HEK293 (cell line): ENCODE measurements at regions not wholly inside any gene's neighbourhood (a gene's known extent, or its start where the extent isn't known, plus 50 kb on each side); places are given as distances from the start of the nearest gene placed in this dataset.

Experiments used
- CTCF ChIP-seq: fragments of 450-650 bp; formaldehyde crosslinking; IDR thresholded peaks from 2 replicates; pipeline ENCODE4 v1.5.1; 2016; ENCODE audit warnings: missing biosample characterization, missing genetic modification characterization
- ZEB2 ChIP-seq: fragments of 450-650 bp; formaldehyde crosslinking; IDR thresholded peaks from 2 replicates; pipeline ENCODE4 v1.5.1; 2016; ENCODE audit warnings: missing biosample characterization, missing genetic modification characterization
- ZNF274 ChIP-seq, 2 experiments: fragments of 200-500 bp in 1 of 2; fragments of 450-650 bp in 1 of 2; sonication (Bioruptor generic) in 1 of 2; formaldehyde crosslinking in 1 of 2; IDR thresholded peaks; 2 replicates each; pipeline versions ENCODE4 v1.5.1 to v1.6.1; 2014 to 2016; ENCODE audit warnings: borderline replicate concordance in 1 of 2, inconsistent platforms in 1 of 2, low read length in 1 of 2, missing biosample characterization in 1 of 2, missing genetic modification characterization in 1 of 2
- ZNF302 ChIP-seq: fragments of 450-650 bp; formaldehyde crosslinking; IDR thresholded peaks from 2 replicates; pipeline ENCODE4 v1.5.1; 2016; ENCODE audit warnings: missing biosample characterization, missing genetic modification characterization, low read depth
- TF ChIP-seq, protein P1 (sequence below): fragments of 450-650 bp; formaldehyde crosslinking; IDR thresholded peaks from 2 replicates; pipeline ENCODE4 v1.5.1; 2016; ENCODE audit warnings: missing biosample characterization, missing genetic modification characterization

DNA sequence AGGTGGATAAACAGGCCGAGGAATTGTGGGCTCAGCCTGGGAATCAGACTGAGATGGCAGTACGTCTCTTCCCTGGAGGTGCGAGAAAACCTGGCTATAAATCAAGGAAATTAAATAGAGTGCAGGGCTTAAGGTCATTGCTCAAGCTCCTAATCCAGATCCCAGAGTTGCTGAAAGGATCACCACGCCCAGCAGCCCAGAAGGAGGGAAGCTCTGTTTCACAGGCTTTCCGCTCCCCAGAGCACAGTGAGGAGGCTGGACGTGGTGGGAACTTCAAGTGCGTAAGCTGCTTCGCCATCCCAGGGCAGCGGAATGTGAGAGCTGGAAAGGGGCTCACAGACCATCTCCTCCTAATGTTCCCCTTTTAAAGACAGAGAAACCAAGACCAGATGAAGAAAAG lies 651.6 kb upstream of the TBX3 start:
- TF ChIP-seq ZNF274 (IDR thresholded peaks at IDR 0.05; ENCODE audit: low read length) (no peak), ZNF274 (tag by site-specific recombination; IDR thresholded peaks at IDR 0.05; ENCODE audit: borderline replicate concordance) (no peak), CTCF (no peak), ZNF302 (tag by site-specific recombination) (no peak), ZEB2 (tag by site-specific recombination) (no peak)
- TF ChIP-seq, protein P1, sequence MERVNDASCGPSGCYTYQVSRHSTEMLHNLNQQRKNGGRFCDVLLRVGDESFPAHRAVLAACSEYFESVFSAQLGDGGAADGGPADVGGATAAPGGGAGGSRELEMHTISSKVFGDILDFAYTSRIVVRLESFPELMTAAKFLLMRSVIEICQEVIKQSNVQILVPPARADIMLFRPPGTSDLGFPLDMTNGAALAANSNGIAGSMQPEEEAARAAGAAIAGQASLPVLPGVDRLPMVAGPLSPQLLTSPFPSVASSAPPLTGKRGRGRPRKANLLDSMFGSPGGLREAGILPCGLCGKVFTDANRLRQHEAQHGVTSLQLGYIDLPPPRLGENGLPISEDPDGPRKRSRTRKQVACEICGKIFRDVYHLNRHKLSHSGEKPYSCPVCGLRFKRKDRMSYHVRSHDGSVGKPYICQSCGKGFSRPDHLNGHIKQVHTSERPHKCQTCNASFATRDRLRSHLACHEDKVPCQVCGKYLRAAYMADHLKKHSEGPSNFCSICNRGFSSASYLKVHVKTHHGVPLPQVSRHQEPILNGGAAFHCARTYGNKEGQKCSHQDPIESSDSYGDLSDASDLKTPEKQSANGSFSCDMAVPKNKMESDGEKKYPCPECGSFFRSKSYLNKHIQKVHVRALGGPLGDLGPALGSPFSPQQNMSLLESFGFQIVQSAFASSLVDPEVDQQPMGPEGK (tag by site-specific recombination) = no peak
